ENCODE measurements at regions not wholly inside any gene's neighbourhood (a gene's known extent, or its start where the extent isn't known, plus 50 kb on each side); places are given as distances from the start of the nearest gene placed in this dataset.
"Not testable (repeated sequence)": the region's sequence is repeated elsewhere in the genome, so short reads cannot be mapped to it uniquely, and the experiment has no call there.

DNA sequence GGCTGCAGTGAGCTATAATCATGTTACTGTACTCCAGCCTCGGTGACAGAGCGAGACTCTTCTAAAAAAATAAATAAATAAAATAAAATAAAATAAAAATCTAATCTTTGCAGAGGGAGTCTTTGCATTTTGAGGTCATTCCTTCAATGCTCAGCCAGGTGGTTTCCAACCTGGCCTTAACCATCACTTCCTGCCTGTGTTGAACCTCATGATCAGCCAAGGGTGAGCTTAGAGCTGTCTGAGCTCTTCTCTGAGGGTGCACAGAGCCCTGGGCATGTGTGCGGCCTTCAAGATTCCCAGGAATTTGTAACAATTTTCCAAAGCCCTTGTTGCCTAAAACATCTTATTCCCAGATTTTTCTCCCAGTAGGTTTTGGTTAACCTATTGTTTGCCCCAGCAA, 94.3 kb downstream of the KCNJ12 start:
- not testable (repeated sequence) for DNase-seq

- DNase-seq = no peak
These were observed 94.7 kb downstream of the KCNJ12 start for GRCh38 chr17:21470861-21471260.

GRCh38 chr17:21474815-21475214, 98.7 kb downstream of the KCNJ12 start:
- no peak for DNase-seq

DNA sequence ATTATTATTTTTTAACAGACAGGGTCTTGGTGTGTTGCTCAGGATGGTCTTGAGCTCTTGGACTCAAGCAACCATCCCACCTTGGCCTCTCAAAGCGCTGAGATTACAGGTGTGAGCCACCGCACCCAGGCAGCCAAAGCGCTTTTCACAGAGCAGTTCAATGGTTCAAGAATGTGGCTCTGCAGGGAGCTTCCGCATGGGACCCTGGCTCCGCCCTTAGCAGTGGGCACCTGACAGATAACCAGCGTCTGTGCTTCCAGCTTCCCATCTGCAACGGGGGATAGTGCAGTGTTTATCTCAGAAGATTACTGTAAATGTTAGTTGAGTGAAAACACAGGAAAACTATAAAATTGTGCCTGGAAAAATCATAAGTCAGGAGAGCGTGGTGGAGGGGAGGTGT, 99.4 kb downstream of the KCNJ12 start:
- DNase-seq = no peak

GRCh38 chr17:21476867-21477266, 100.7 kb downstream of the KCNJ12 start:
- no peak for DNase-seq

DNA sequence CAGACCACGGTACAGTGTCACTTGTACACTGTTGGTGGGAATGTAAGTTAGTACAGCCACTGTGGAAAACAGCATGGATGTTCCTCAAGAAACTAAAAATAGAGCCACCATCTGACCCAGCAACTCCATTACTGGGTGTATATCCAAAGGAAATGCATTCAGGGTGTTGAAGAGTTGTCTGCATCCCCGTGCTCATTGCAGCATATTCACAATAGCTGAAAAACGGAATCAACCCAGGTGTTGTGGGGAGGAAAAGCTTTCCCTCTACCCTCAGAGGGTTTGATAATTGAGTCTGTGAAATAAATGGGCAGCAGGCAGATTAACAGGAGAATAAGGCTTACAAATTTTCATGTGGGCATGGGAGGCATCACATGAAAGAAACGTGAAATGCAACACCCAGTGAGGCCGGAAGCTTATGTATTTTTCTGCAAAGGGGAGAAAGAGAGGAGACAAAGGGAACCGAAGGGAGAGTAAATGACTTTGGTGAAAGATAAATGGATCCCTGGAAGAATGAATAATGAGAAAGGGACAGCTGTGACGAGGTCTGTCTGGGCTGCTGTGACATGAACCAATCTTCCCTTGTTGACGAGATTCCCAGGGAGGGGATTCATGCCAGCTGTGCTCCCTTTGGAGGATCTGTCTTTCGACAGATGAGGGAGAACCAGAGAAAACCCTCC, 106.2 kb downstream of the KCNJ12 start:
- no peak for DNase-seq

DNA sequence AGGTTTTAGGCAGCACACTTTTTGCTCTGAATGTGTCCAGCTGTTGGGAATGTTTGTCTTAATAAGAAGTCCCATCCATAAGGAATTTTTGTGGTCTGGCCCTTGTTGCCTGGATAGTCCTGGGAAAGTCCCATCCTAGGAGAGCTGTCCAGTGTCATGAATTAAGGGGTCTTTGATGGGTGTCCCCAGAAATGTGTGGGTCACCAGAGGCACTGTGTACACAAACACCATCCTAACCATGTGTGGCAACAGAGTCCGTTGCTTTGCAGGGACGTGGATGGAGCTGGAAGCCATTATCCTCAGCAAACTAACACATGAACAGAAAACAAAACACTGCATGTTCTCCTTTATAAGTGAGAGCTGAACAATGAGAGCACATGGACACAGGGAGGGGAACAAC, 111.9 kb downstream of the KCNJ12 start:
- DNase-seq = not testable (repeated sequence)

GRCh38 chr17:21493993-21494392, 117.8 kb downstream of the KCNJ12 start:
- DNase-seq = no peak

- no peak for DNase-seq
These were observed 119.1 kb downstream of the KCNJ12 start for GRCh38 chr17:21495281-21495680.

- DNase-seq = no peak
These were observed 123.9 kb downstream of the KCNJ12 start for GRCh38 chr17:21500064-21500463.

- not testable (repeated sequence) for DNase-seq
These were observed 126.0 kb downstream of the KCNJ12 start for GRCh38 chr17:21501927-21502700.

DNA sequence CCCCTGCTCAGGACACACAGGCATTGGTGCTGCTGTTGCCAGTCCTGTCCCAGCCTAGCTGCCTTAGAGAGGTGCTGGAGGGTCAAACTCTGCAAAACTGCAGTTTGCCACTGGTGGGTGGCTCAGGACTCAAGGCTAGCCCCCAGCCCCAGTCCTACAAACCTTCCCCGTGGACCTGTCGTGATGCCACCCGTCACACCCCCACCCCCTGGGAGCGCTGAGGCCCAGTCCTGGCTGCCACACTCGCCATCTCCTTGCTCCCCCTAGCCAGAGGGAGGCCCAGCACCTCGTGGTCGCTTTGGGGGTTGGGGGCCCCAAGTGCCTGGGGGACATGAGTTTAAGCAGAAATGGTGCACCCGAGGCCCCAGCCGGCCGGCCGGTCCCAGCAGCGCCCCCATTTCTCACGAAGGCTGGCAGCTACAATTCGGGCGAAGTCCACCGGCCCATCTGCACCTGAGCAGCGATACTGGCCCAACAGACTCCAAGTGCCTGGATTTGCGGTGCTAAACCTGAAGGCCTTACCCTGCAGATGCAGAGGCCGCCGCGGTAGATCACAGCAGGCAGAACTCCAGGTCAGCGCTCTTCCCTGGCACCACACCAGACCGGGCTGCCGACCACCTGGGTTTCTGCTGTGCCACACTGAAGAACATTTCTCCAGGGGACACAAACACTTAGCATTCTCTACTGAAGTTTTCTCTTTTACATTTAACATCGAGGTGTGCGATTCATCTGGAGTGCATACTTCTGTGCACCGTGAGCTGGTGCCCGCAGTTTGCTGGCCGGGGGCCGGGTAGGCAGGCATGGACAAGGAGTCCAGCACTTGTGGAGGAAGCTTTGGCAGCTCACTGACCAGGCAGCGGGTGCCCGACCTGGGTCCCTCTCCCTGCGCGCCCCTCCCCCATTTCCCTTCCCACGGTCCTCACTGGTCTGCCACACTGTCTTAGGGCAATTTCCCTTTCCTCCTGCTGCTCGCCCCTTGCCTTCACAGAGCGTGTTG, 130.0 kb downstream of the KCNJ12 start:
- no peak for DNase-seq

DNA sequence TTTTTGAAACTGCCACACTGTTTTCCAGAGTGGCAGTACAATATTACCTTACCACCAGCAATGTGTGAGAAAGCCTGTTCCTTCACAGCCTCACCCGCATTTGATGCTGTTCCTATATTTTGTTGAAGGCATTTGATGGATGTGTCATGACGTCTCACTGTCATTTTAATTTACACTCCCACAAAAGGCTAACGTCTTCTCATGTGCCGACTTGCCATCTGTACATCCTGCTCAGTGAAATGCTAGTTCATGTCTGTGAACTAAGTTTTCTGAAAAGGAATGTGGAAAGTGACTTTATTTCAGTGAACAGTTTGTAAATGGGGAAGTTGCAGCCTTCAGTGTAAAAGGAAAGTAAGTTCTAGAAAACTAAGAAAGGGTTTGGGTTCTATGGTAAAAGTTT, 131.6 kb downstream of the KCNJ12 start:
- not testable (repeated sequence) for DNase-seq

- no peak for DNase-seq
These were observed 132.1 kb downstream of the KCNJ12 start for GRCh38 chr17:21508211-21508610.

GRCh38 chr17:21509356-21509755, 133.2 kb downstream of the KCNJ12 start:
- DNase-seq = not testable (repeated sequence)

DNA sequence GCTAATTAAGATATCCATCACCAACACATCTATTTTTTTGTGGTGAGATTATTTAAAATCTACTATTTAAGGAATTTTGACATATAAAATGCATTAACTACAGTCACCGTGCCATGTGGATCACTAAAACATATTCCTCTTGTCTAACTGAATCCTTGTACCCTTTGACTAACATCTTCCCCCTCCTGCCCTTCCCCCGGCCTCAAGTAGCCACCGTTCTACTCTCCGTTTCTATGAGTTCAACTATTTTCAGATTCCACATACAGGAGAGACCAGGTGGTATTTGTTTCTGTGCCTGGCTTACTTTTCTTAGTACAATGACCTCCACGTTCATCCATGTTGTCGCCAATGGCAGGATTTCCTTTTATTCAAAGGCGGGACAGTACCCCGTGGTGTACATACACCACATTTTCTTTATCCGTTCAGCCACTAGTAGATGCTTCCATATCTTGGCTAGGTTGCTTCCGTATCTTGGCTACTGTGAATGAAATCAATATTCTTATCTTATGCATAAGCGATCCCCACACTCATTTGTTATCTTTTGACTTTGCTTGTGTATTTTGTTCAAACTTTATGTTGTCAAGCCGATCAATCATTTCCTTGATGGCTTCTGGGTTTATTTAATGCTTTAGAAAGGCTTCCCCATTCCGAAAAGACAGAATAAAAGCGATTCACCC, 134.7 kb downstream of the KCNJ12 start:
- DNase-seq = no peak

GRCh38 chr17:21511363-21512195, 135.4 kb downstream of the KCNJ12 start:
- DNase-seq = peak; percentile 93

DNA sequence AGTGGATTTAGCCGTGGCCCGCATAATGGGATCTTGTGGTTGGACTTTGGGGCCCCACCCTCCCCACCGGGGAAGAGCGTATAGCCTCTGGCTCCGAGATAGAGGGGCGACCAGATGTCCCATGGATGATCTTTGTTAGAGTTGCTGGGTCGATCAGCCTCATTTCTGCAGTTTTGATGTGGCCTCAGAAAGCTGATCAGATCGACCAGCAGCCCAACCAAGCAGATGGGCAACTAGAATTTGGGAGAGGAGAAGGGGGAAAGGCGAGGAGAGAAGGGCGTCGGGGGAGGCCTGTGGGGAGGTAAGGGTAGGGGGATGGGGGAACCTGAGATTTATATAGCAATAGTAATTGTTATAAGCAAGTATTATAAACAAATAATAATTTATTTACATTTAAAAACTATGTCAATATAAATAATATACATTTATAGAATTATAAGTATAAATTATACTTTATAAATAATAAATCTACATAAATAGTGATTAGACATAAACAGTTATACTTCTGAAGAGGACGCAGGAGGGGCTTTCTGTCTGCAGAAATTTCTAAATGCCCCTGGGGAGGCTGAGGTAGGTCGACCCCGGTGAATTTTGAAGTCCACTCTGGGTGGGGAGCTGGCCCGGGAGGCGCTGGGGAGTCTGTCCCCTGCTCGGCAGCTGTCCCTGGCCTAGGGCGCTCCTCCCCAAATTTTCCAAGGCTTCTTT, 136.3 kb downstream of the KCNJ12 start:
- DNase-seq = peak; percentile 45

- peak; percentile 92 for DNase-seq
These were observed 136.9 kb downstream of the KCNJ12 start for GRCh38 chr17:21513012-21513570.

DNA sequence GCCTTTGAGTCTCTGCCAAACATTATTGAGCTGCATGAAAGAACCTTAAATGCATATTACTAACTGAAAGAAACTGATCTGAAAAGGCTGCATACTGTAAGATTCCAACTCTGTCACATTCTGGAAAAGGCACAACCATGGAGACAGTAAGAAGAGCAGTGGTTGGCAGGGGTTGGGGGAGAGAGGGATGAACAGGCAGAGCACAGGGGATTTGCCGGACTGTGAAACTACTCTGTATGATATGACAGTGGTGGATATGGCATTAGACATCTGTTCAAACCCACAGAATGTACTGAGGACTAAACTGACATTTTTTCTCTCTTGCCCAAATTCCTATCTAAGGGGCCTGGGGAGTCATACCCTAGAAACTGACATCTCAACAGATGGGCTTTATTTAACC, 138.4 kb downstream of the KCNJ12 start:
- not testable (repeated sequence) for DNase-seq

All from NCI-H82 (cell line).